ENCODE measurements at regions not wholly inside any gene's neighbourhood (a gene's known extent, or its start where the extent isn't known, plus 50 kb on each side); places are given as distances from the start of the nearest gene placed in this dataset.
"Not testable (repeated sequence)": the region's sequence is repeated elsewhere in the genome, so short reads cannot be mapped to it uniquely, and the experiment has no call there.

GRCh38 chr5:57002959-57003485 lies 51.1 kb upstream of the MIER3 start:
- H3K27me3 ChIP-seq = no peaks in the 10 kb centered on the region
- H3K9me3 ChIP-seq = no peaks in the 10 kb centered on the region
- no peak overlapping the region for H3K27ac ChIP-seq
- no peak overlapping the region for H3K4me3 ChIP-seq
- no peak for DNase-seq
- H3K4me1 ChIP-seq = no peaks in the 10 kb centered on the region
- no peaks in the 10 kb centered on the region for H3K36me3 ChIP-seq (ENCODE audit: low read depth, missing control alignments)
- WGBS, 2 donors = 61 to 69% methylated on average over 4 of the region's 4 CpGs
- intact Hi-C loops (cut with DNase I; ENCODE audit: low total_unique reads) = no loop called here
- TF ChIP-seq CTCF (IDR thresholded peaks at IDR 0.05) = no peak
- no peak for TF ChIP-seq POLR2A (IDR thresholded peaks at IDR 0.05)

- DNase-seq; H3K36me3 ChIP-seq (ENCODE audit: low read depth, missing control alignments); H3K27me3 ChIP-seq; H3K4me1 ChIP-seq; H3K27ac ChIP-seq; H3K9me3 ChIP-seq; intact Hi-C loops (cut with DNase I; ENCODE audit: low total_unique reads); H3K4me3 ChIP-seq: not testable (repeated sequence)
- 84 to 93% methylated on average over 5 of the region's 5 CpGs for WGBS, 2 donors
Measured at GRCh38 chr5:57003566-57003965, 51.6 kb upstream of the MIER3 start.

GRCh38 chr5:57004800-57005199 lies 52.9 kb upstream of the MIER3 start:
- WGBS, 2 donors = 91 to 96% methylated on average over 5 of the region's 5 CpGs
- no peak overlapping the region for H3K27ac ChIP-seq
- no peak overlapping the region for H3K4me3 ChIP-seq
- no peaks in the 10 kb centered on the region for H3K9me3 ChIP-seq
- no peaks in the 10 kb centered on the region for H3K27me3 ChIP-seq
- H3K4me1 ChIP-seq = no peaks in the 10 kb centered on the region
- TF ChIP-seq POLR2A (IDR thresholded peaks at IDR 0.05) (no peak), CTCF (IDR thresholded peaks at IDR 0.05) (no peak)
- no peaks in the 10 kb centered on the region for H3K36me3 ChIP-seq (ENCODE audit: low read depth, missing control alignments)
- DNase-seq = no peak
- intact Hi-C loops (cut with DNase I; ENCODE audit: low total_unique reads) = no loop called here

- DNase-seq = no peak
- intact Hi-C loops (cut with DNase I; ENCODE audit: low total_unique reads) = no loop called here
- TF ChIP-seq POLR2A (IDR thresholded peaks at IDR 0.05) (no peak), CTCF (IDR thresholded peaks at IDR 0.05) (no peak)
- Histone ChIP-seq H3K4me3 (no peak overlapping the region), H3K36me3 (ENCODE audit: low read depth, missing control alignments) (no peaks in the 10 kb centered on the region), H3K9me3 (no peaks in the 10 kb centered on the region), H3K27me3 (no peaks in the 10 kb centered on the region), H3K27ac (no peak overlapping the region), H3K4me1 (no peaks in the 10 kb centered on the region)
- 92 to 94% methylated on average over 2 of the region's 2 CpGs for WGBS, 2 donors
Measured at GRCh38 chr5:57007344-57007743, 55.4 kb upstream of the MIER3 start.

GRCh38 chr5:57009811-57010210 lies 57.9 kb upstream of the MIER3 start:
- Histone ChIP-seq H3K4me1 (no peaks in the 10 kb centered on the region), H3K4me3 (no peak overlapping the region), H3K9me3 (no peaks in the 10 kb centered on the region), H3K27ac (peak overlapping the region in 1 of 2 donors; percentile 1), H3K27me3 (no peaks in the 10 kb centered on the region), H3K36me3 (ENCODE audit: low read depth, missing control alignments) (no peaks in the 10 kb centered on the region)
- 73 to 82% methylated on average over 7 of the region's 7 CpGs for WGBS, 2 donors
- TF ChIP-seq CTCF (IDR thresholded peaks at IDR 0.05) (no peak), POLR2A (IDR thresholded peaks at IDR 0.05) (no peak)
- DNase-seq = peak; percentile 78
- intact Hi-C loops (cut with DNase I; ENCODE audit: low total_unique reads) = no loop called here
